ENCODE measurements at regions not wholly inside any gene's neighbourhood (a gene's known extent, or its start where the extent isn't known, plus 50 kb on each side); places are given as distances from the start of the nearest gene placed in this dataset.

DNA sequence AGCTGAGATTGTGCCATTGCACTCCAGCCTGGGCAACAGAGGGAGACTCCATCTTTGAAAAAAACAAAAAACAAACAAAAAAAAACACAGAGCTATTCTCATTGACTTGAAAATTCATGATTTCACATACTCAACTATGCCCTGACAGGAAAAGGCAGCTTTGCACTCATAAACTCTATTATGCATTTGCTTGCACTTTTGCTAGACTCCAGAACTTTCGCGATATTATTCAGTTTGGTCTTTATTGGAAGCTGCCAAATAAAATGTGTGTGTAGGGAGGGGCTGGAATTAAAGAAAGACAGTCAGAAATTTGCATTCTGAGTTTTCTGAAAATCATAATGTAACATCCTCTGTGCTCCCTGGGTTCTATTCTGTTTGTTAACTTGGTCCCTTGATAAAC lies 635.1 kb upstream of the KLF12 start:
- no peak for DNase-seq (ENCODE audit: low read depth)
- TF ChIP-seq, protein P1, sequence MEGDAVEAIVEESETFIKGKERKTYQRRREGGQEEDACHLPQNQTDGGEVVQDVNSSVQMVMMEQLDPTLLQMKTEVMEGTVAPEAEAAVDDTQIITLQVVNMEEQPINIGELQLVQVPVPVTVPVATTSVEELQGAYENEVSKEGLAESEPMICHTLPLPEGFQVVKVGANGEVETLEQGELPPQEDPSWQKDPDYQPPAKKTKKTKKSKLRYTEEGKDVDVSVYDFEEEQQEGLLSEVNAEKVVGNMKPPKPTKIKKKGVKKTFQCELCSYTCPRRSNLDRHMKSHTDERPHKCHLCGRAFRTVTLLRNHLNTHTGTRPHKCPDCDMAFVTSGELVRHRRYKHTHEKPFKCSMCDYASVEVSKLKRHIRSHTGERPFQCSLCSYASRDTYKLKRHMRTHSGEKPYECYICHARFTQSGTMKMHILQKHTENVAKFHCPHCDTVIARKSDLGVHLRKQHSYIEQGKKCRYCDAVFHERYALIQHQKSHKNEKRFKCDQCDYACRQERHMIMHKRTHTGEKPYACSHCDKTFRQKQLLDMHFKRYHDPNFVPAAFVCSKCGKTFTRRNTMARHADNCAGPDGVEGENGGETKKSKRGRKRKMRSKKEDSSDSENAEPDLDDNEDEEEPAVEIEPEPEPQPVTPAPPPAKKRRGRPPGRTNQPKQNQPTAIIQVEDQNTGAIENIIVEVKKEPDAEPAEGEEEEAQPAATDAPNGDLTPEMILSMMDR (IDR thresholded peaks at IDR 0.05; ENCODE audit: insufficient read depth, low read length): no peak
- H3K4me3 ChIP-seq (ENCODE audit: low read depth, low read length): no peak overlapping the region

GRCh38 chr13:74768521-74769085 lies 634.4 kb upstream of the KLF12 start:
- TF ChIP-seq, protein P1 (IDR thresholded peaks at IDR 0.05; ENCODE audit: insufficient read depth, low read length): no peak
- no peak overlapping the region for H3K4me3 ChIP-seq (ENCODE audit: low read depth, low read length)
- no peak for DNase-seq (ENCODE audit: low read depth)

- H3K4me3 ChIP-seq (ENCODE audit: low read depth, low read length): no peak overlapping the region
- TF ChIP-seq, protein P1 (IDR thresholded peaks at IDR 0.05; ENCODE audit: insufficient read depth, low read length): no peak
- DNase-seq (ENCODE audit: low read depth): peak; percentile 79
These were observed 632.8 kb upstream of the KLF12 start for GRCh38 chr13:74767050-74767449.

- H3K4me3 ChIP-seq (ENCODE audit: low read depth, low read length): no peak overlapping the region
- DNase-seq (ENCODE audit: low read depth): no peak
- TF ChIP-seq, protein P1 (IDR thresholded peaks at IDR 0.05; ENCODE audit: insufficient read depth, low read length): no peak
These were observed 631.8 kb upstream of the KLF12 start for GRCh38 chr13:74765955-74766354.

DNA sequence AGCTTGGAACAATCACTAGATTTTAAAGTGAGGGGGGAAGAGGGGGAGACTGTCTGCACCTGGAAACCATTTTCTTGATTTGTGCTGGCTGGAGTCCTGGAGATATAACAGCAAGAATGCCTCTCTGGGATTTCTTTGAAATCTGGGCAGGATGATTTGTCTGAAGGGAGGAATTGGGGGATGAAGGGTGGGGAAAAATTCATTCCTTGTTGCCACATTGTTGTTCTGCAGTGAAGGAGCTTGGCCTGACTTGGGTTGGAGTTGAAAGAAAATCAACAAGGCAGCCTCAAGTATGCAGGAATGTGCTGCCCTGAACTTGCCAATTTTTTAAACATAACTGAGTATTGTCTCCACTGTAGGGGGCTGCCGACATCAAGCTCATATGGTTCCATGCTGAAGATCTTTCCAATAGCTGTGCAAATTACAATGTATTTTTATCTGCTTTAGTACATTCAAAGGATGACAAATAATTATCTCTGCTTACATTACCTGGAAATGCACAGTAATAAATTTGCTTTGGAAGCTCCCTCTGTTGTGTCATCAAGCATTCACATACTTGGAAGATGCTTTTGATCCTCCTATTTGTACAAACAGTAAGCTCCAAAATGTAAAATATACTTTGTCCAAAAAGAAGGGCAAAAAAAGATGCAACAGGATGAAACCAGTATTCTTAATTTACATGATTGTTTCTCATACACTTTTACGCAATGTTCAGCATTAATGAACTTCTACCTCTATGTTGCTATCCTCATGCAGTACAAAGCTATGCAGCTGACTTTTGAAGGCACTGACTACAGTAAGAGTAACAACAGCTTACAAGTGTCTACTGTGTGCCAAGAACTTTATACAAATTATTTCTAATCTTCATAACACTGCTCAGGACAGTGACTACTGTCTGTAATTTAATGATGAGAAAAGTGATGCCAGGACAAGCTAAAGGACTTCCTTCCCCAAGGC lies 627.9 kb upstream of the KLF12 start:
- no peak overlapping the region for H3K4me3 ChIP-seq (ENCODE audit: low read depth, low read length)
- peak; percentile 96 for DNase-seq (ENCODE audit: low read depth)
- TF ChIP-seq, protein P1 (IDR thresholded peaks at IDR 0.05; ENCODE audit: insufficient read depth, low read length): no peak

DNA sequence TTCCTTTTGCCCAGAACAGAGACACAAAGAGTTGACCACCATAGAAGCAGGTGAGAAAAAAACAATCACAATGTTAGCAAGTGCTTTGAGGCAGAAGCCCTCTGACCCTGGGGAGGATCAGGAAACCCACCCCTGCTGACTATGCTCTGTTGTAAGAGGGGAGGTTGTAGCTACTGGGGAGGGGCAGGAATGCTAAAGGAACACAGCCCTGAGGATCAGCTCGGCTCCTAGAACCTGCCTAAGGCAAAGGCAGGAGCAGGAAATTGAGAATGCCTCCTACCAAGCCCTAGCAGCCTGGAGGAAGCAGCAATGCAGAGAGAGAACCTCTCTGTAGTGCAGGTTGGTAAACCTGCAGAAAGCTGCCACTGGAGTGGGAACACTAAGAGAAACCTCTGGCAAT lies 624.0 kb upstream of the KLF12 start:
- TF ChIP-seq, protein P1 (IDR thresholded peaks at IDR 0.05; ENCODE audit: insufficient read depth, low read length): no peak
- DNase-seq (ENCODE audit: low read depth): no peak
- H3K4me3 ChIP-seq (ENCODE audit: low read depth, low read length): no peak overlapping the region
